ENCODE measurements at regions not wholly inside any gene's neighbourhood (a gene's known extent, or its start where the extent isn't known, plus 50 kb on each side); places are given as distances from the start of the nearest gene placed in this dataset.

GRCh38 chr21:38753114-38753513 is 52.6 kb upstream of the ETS2 start:
- TF ChIP-seq EZH2 (IDR thresholded peaks at IDR 0.05): no peak
- TF ChIP-seq POLR2AphosphoS5 (IDR thresholded peaks at IDR 0.05; ENCODE audit: borderline replicate concordance, low read depth, low read length): no peak
- no peak for TF ChIP-seq FOXP2 (optimal IDR thresholded peaks at IDR 0.05; ENCODE audit: control extremely low read depth, extremely low read length, insufficient read depth)
